ENCODE measurements at regions not wholly inside any gene's neighbourhood (a gene's known extent, or its start where the extent isn't known, plus 50 kb on each side); places are given as distances from the start of the nearest gene placed in this dataset.
A peak's percentile ranks its signal among the peaks of the same experiment; 100 is the strongest.
"Not testable (repeated sequence)": the region's sequence is repeated elsewhere in the genome, so short reads cannot be mapped to it uniquely, and the experiment has no call there.

DNA sequence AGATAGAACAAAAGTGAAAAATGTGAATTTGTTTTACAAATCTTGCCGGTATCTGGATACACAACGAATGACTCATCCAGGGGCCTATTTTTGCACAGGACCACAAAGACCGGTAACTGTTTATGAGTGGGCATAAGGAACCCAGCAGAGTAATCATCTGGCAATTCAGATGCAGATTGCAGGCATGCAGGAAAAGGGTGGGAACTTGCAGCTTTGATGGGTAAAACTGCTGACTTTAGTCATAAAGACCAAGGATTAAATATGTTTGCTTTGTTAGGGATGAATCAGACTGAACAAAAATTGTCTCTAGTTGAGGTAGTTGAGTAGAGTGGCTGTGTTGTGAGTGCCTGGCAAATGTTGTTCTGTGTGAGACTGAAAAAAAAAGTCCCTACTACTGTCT is 309.6 kb upstream of the CCNH start:
- DNase-seq (ENCODE audit: low spot score), result peak; percentile 1
- intact Hi-C loops (cut with micrococcal nuclease; ENCODE audit: unreplicated experiment), result no loop called here
- no peak overlapping the region for H3K27ac ChIP-seq (ENCODE audit: low read depth, low read length, poor library complexity, severe bottlenecking)

DNA sequence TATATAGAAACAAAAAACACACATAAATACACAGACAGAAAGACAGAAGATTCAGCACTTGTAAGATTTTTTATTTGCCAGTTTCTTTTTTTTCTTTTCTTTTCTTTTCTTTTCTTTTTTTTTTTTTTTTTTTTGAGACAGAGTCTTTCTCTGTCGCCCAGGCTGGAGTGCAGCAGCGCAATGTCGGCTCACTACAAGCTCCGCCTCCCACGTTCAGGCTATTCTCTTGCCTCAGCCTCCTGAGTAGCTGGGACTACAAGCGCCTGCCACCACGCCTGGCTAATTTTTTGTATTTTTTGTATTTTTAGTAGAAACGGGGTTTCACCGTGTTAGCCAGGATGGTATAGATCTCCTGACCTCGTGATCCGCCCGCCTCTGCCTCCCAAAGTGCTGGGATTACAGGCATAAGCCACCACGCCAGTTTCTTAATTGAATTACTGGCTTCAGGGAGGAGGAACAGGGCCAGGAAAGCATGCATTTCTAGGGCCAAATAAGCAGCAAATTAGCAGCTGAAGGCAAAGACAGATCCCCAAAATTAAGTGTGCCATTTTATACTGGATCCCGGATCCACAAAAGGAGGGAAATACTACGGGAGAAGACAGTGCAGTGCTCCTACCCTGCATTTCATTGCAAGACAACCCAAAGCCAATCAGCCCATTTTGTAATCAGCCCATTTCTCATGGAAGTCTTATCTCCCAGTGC is 305.6 kb upstream of the CCNH start:
- H3K27ac ChIP-seq (ENCODE audit: low read depth, low read length, poor library complexity, severe bottlenecking); DNase-seq (ENCODE audit: low spot score); H3K4me3 ChIP-seq (ENCODE audit: low read depth, low read length, poor library complexity, severe bottlenecking); H3K4me1 ChIP-seq (ENCODE audit: insufficient read depth, low read length, poor library complexity, severe bottlenecking); BruUV-seq (replicated peaks); H3K27me3 ChIP-seq (replicated peaks; ENCODE audit: insufficient read depth, low read depth, low read length, poor library complexity); intact Hi-C loops (cut with micrococcal nuclease; ENCODE audit: unreplicated experiment); CTCF ChIA-PET; H3K36me3 ChIP-seq (ENCODE audit: insufficient read depth, low read length, poor library complexity, severe bottlenecking); H3K9me3 ChIP-seq (ENCODE audit: low read depth, low read length, poor library complexity, severe bottlenecking): not testable (repeated sequence)
- POLR2A ChIA-PET (ENCODE audit: low non-redundant PET), result interaction anchor here (0.6 kb wide), 1 partner anchor 248 kb away, joined by 4 read pairs; no protein-coding TSS in a partner anchor

More for the DNA sequence above, 309.6 kb upstream of the CCNH start:
- Histone ChIP-seq H3K4me3 (ENCODE audit: low read depth, low read length, poor library complexity, severe bottlenecking) (no peak overlapping the region), H3K9me3 (ENCODE audit: low read depth, low read length, poor library complexity, severe bottlenecking) (no peaks in the 10 kb centered on the region), H3K27me3 (replicated peaks; ENCODE audit: insufficient read depth, low read depth, low read length, poor library complexity) (no peaks in the 10 kb centered on the region), H3K4me1 (ENCODE audit: insufficient read depth, low read length, poor library complexity, severe bottlenecking) (no peaks in the 10 kb centered on the region), H3K36me3 (ENCODE audit: insufficient read depth, low read length, poor library complexity, severe bottlenecking) (no peaks in the 10 kb centered on the region)
- POLR2A ChIA-PET (ENCODE audit: low non-redundant PET), result interaction anchor here (0.7 kb wide), 1 partner anchor 110 kb away, joined by 3 read pairs; no protein-coding TSS in a partner anchor
- CTCF ChIA-PET, result no interaction called here
- no TSS peak for BruUV-seq (replicated peaks)
- TF ChIP-seq, protein P1, sequence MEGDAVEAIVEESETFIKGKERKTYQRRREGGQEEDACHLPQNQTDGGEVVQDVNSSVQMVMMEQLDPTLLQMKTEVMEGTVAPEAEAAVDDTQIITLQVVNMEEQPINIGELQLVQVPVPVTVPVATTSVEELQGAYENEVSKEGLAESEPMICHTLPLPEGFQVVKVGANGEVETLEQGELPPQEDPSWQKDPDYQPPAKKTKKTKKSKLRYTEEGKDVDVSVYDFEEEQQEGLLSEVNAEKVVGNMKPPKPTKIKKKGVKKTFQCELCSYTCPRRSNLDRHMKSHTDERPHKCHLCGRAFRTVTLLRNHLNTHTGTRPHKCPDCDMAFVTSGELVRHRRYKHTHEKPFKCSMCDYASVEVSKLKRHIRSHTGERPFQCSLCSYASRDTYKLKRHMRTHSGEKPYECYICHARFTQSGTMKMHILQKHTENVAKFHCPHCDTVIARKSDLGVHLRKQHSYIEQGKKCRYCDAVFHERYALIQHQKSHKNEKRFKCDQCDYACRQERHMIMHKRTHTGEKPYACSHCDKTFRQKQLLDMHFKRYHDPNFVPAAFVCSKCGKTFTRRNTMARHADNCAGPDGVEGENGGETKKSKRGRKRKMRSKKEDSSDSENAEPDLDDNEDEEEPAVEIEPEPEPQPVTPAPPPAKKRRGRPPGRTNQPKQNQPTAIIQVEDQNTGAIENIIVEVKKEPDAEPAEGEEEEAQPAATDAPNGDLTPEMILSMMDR (conservative IDR thresholded peaks at IDR 0.05; ENCODE audit: low read depth, low read length), result no peak
- no peak for TF ChIP-seq EZH2 (IDR thresholded peaks at IDR 0.05; ENCODE audit: borderline replicate concordance, low read depth, low read length, poor library complexity, severe bottlenecking)

DNA sequence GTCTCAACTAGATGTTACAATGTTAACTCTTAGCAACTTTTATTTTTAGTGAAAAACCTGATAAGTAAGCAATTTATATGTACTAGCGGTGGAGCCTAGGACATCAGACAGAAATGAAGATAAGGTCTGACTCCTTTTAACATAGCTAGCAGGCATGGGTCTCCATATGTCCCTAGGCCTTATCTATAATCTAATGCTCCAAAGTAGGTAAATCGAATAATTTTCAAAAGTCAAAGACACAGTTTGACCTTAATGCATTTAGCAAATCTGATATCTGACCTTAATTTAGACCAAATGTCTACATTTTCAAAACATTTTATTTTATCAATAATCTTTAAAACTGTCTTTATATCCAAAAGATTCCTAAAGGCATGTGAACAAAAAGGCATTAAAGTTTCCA is 305.0 kb upstream of the CCNH start:
- Histone ChIP-seq H3K36me3 (ENCODE audit: insufficient read depth, low read length, poor library complexity, severe bottlenecking) (no peaks in the 10 kb centered on the region), H3K4me1 (ENCODE audit: insufficient read depth, low read length, poor library complexity, severe bottlenecking) (no peaks in the 10 kb centered on the region), H3K27me3 (replicated peaks; ENCODE audit: insufficient read depth, low read depth, low read length, poor library complexity) (no peaks in the 10 kb centered on the region), H3K4me3 (ENCODE audit: low read depth, low read length, poor library complexity, severe bottlenecking) (no peak overlapping the region), H3K27ac (ENCODE audit: low read depth, low read length, poor library complexity, severe bottlenecking) (no peak overlapping the region), H3K9me3 (ENCODE audit: low read depth, low read length, poor library complexity, severe bottlenecking) (no peaks in the 10 kb centered on the region)
- no peak for DNase-seq (ENCODE audit: low spot score)
- POLR2A ChIA-PET (ENCODE audit: low non-redundant PET), result no interaction called here
- no TSS peak for BruUV-seq (replicated peaks)
- no peak for TF ChIP-seq EZH2 (IDR thresholded peaks at IDR 0.05; ENCODE audit: borderline replicate concordance, low read depth, low read length, poor library complexity, severe bottlenecking)
- TF ChIP-seq, protein P1 (conservative IDR thresholded peaks at IDR 0.05; ENCODE audit: low read depth, low read length), result no peak
- intact Hi-C loops (cut with micrococcal nuclease; ENCODE audit: unreplicated experiment), result no loop called here
- CTCF ChIA-PET, result no interaction called here

DNA sequence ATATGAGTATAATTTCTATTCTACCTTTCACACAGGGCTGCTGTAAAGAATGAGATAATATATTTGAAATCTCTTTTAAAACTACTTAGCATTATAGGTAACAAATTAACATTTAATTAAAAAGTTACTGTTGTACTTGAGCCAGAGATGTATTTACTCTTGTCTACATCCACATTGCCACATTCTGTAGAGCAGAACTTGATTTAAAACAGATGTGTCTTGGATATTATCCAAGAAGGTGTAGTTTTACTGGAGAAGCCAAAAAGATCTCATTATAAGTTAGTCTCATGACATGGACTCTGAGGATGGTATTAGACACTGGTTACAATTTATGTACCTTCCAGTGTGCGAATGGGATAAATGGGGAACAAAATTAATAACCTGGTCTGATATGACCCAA is 293.1 kb upstream of the CCNH start:
- Histone ChIP-seq H3K9me3 (ENCODE audit: low read depth, low read length, poor library complexity, severe bottlenecking) (no peaks in the 10 kb centered on the region), H3K36me3 (ENCODE audit: insufficient read depth, low read length, poor library complexity, severe bottlenecking) (no peaks in the 10 kb centered on the region), H3K4me3 (ENCODE audit: low read depth, low read length, poor library complexity, severe bottlenecking) (no peak overlapping the region), H3K4me1 (ENCODE audit: insufficient read depth, low read length, poor library complexity, severe bottlenecking) (no peaks in the 10 kb centered on the region), H3K27me3 (replicated peaks; ENCODE audit: insufficient read depth, low read depth, low read length, poor library complexity) (no peaks in the 10 kb centered on the region), H3K27ac (ENCODE audit: low read depth, low read length, poor library complexity, severe bottlenecking) (no peak overlapping the region)
- peak; percentile 48 for DNase-seq (ENCODE audit: low spot score)
- CTCF ChIA-PET, result no interaction called here
- TF ChIP-seq EZH2 (IDR thresholded peaks at IDR 0.05; ENCODE audit: borderline replicate concordance, low read depth, low read length, poor library complexity, severe bottlenecking), result no peak
- TF ChIP-seq, protein P1 (conservative IDR thresholded peaks at IDR 0.05; ENCODE audit: low read depth, low read length), result no peak
- intact Hi-C loops (cut with micrococcal nuclease; ENCODE audit: unreplicated experiment), result no loop called here
- no TSS peak for BruUV-seq (replicated peaks)
- POLR2A ChIA-PET (ENCODE audit: low non-redundant PET), result no interaction called here

Measured in A673 (cell line).